ENCODE measurements at regions not wholly inside any gene's neighbourhood (a gene's known extent, or its start where the extent isn't known, plus 50 kb on each side); places are given as distances from the start of the nearest gene placed in this dataset.

DNA sequence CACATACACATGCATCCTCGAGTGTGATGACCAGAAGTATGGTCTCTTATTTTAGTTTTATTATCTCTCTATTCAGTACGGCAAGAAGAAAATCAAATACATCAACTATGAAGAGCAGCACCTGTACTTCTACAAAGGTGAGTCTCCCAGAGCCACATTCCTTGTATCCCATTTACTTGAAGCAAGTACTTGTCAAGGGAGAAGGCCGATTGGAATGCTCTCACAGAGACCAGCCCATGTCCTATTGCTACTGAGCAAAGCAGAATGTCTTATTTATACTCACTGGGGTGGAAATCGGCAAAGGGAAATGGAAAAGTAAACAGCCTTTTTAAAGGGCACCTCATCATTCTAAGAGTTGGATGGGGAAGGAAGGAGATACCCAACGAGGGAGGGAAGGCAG, 72.6 kb upstream of the OR5AK2 start:
- Histone ChIP-seq H3K4me1 (no peaks in the 10 kb centered on the region), H3K4me3 (replicated peaks in 1 of 3) (no peak overlapping the region), H3K9me3 (no peaks in the 10 kb centered on the region), H3K36me3 (no peaks in the 10 kb centered on the region), H3K27me3 (no peaks in the 10 kb centered on the region), H3K27ac (no peak overlapping the region)
- intact Hi-C loops (cut with DNase I), result no loop called here
- TF ChIP-seq POLR2A (IDR thresholded peaks at IDR 0.05), result no peak
- TF ChIP-seq, protein P1, sequence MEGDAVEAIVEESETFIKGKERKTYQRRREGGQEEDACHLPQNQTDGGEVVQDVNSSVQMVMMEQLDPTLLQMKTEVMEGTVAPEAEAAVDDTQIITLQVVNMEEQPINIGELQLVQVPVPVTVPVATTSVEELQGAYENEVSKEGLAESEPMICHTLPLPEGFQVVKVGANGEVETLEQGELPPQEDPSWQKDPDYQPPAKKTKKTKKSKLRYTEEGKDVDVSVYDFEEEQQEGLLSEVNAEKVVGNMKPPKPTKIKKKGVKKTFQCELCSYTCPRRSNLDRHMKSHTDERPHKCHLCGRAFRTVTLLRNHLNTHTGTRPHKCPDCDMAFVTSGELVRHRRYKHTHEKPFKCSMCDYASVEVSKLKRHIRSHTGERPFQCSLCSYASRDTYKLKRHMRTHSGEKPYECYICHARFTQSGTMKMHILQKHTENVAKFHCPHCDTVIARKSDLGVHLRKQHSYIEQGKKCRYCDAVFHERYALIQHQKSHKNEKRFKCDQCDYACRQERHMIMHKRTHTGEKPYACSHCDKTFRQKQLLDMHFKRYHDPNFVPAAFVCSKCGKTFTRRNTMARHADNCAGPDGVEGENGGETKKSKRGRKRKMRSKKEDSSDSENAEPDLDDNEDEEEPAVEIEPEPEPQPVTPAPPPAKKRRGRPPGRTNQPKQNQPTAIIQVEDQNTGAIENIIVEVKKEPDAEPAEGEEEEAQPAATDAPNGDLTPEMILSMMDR (IDR thresholded peaks at IDR 0.05), result no peak
- peak in 1 of 2 donors; percentile 2 for DNase-seq
- WGBS, 2 donors, result 37 to 40% methylated on average over 5 of the region's 5 CpGs

DNA sequence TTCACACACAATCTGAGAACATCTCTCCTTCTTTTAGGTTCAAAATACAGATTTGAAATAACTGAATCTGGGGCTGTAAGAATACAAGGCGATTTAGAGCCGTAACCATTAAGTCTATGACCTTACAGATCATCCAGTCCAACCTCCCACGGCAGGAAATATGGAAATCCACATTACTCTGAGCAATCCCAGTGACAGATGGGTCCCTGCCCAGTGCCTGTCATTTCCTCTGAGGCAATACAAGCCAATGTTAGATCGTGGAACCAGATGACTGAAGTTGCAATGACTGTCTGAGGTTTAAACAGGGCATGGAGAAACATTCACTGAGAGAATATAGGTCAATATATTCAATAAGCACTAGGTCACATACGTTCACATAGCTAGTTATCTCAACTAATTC, 77.4 kb upstream of the OR5AK2 start:
- TF ChIP-seq, protein P1 (IDR thresholded peaks at IDR 0.05), result no peak
- no peak for TF ChIP-seq POLR2A (IDR thresholded peaks at IDR 0.05)
- 63 to 67% methylated on average over 5 of the region's 5 CpGs for WGBS, 2 donors
- no peak overlapping the region for H3K4me3 ChIP-seq (replicated peaks in 1 of 3)

DNA sequence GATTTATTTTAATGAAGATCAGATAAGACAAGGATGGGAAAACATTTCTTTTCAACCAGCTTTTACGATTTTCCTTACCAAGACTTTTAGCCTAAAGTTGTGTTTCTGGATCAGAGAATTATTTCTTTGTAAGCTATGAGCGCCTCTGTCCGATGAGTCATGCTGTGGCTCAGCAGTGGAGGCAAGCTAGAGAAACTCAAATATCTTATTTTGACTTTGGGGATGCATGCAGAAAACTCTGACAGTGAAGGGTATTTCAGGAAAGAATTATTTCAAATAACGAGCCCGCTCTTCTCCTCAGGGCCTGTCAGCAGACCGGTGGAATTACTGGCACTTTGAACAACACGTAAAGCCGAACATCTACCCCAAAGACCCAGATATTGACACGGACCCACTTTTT, 77.9 kb upstream of the OR5AK2 start:
- 85 to 92% methylated on average over 9 of the region's 9 CpGs for WGBS, 2 donors
- intact Hi-C loops (cut with DNase I), result no loop called here
- TF ChIP-seq, protein P1 (IDR thresholded peaks at IDR 0.05), result no peak
- TF ChIP-seq POLR2A (IDR thresholded peaks at IDR 0.05), result no peak
- Histone ChIP-seq H3K9me3 (no peaks in the 10 kb centered on the region), H3K4me3 (replicated peaks in 1 of 3) (no peak overlapping the region), H3K27ac (no peak overlapping the region), H3K27me3 (no peaks in the 10 kb centered on the region), H3K36me3 (no peaks in the 10 kb centered on the region), H3K4me1 (no peaks in the 10 kb centered on the region)
- no peak for DNase-seq

More for the DNA sequence above, 77.4 kb upstream of the OR5AK2 start:
- intact Hi-C loops (cut with DNase I), result no loop called here
- no peak for DNase-seq
- Histone ChIP-seq H3K27me3 (no peaks in the 10 kb centered on the region), H3K9me3 (no peaks in the 10 kb centered on the region), H3K4me1 (no peaks in the 10 kb centered on the region), H3K36me3 (no peaks in the 10 kb centered on the region), H3K27ac (no peak overlapping the region)

DNA sequence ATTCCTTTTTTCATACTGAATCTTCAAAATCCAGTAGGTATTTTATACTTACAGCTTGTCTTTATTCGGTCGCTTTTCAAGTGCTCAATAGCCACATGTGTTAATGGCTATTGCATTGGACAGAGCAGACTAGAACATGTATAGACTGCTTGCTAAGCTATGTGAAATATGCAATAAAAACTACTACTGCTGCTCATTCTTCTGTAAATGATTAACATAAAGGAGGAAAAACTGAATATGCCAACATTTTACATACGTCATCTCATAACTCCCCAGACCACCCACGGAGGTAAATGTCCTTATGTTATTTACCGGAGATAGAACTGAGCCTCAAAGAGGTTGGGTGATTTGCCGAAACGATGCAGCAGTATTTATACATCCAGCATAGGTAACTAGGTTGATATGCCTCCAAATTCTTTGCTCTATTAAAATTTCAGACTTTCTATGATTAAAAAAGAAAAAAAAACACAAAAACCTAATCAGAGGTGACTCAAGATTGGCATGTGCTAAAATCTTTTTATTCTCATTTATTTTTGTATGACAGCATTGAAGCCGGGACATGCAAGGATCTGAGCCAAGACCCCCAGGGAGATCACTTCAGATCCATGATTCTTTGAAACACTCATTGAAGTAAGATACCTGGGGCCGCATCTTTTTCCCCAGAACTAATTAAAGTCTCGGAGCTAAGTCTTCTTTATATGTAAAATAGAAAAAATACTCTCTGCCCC, 78.5 kb upstream of the OR5AK2 start:
- no peaks in the 10 kb centered on the region for H3K36me3 ChIP-seq
- no peaks in the 10 kb centered on the region for H3K4me1 ChIP-seq
- intact Hi-C loops (cut with DNase I), result no loop called here
- DNase-seq, result no peak
- H3K27me3 ChIP-seq, result no peaks in the 10 kb centered on the region
- H3K4me3 ChIP-seq (replicated peaks in 1 of 3), result no peak overlapping the region
- no peaks in the 10 kb centered on the region for H3K9me3 ChIP-seq
- no peak overlapping the region for H3K27ac ChIP-seq
- TF ChIP-seq POLR2A (IDR thresholded peaks at IDR 0.05), result no peak
- TF ChIP-seq, protein P1 (IDR thresholded peaks at IDR 0.05), result no peak
- WGBS, 2 donors, result 88 to 91% methylated on average over 10 of the region's 10 CpGs

DNA sequence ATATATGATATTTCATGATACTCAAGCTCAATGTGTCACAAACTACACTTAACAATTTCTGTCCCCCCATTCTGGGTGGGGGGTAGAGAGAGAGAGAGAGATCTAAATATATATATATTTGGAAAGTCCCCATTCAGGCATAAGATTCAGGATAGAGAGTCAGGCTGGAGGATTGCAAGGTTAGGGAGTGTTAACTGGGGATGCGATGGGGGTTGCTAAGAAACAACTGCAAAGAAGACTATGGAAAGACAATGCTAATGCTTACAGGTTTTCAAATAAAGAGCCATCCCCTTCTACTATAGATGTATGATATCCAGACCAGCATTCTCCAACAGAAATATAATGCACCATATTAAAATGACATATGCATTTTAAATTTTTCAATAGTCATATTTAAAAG, 79.2 kb upstream of the OR5AK2 start:
- intact Hi-C loops (cut with DNase I), result no loop called here
- Histone ChIP-seq H3K27ac (no peak overlapping the region), H3K9me3 (no peaks in the 10 kb centered on the region), H3K36me3 (no peaks in the 10 kb centered on the region), H3K4me1 (no peaks in the 10 kb centered on the region), H3K27me3 (no peaks in the 10 kb centered on the region), H3K4me3 (replicated peaks in 1 of 3) (no peak overlapping the region)
- no peak for DNase-seq
- TF ChIP-seq, protein P1 (IDR thresholded peaks at IDR 0.05), result no peak
- no peak for TF ChIP-seq POLR2A (IDR thresholded peaks at IDR 0.05)
- 94 to 100% methylated on average over 1 of the region's 1 CpG for WGBS, 2 donors

All from thyroid gland (tissue), 4 donors.